ENCODE measurements at regions not wholly inside any gene's neighbourhood (a gene's known extent, or its start where the extent isn't known, plus 50 kb on each side); places are given as distances from the start of the nearest gene placed in this dataset.

DNA sequence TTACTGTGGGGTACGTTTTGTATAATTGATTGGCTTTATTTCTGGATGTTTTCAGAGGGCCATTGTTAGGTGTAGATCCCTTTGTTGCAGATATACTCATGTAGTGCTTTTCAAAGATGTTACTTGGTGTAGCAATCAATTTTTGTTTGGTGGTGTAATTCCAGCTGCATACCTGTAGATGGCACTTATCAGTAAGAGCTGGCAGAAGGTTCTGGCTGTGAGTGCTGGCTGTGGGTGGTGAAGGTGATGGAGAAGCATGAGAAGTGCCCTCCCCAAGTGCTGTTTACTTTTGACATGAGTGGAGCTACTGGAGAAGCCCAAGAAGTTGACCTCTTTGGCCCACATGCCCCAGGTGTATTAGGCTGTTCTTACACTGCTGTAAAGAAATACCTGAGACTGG is 1074.9 kb downstream of the FAM181B start:
- TF ChIP-seq, protein P1, sequence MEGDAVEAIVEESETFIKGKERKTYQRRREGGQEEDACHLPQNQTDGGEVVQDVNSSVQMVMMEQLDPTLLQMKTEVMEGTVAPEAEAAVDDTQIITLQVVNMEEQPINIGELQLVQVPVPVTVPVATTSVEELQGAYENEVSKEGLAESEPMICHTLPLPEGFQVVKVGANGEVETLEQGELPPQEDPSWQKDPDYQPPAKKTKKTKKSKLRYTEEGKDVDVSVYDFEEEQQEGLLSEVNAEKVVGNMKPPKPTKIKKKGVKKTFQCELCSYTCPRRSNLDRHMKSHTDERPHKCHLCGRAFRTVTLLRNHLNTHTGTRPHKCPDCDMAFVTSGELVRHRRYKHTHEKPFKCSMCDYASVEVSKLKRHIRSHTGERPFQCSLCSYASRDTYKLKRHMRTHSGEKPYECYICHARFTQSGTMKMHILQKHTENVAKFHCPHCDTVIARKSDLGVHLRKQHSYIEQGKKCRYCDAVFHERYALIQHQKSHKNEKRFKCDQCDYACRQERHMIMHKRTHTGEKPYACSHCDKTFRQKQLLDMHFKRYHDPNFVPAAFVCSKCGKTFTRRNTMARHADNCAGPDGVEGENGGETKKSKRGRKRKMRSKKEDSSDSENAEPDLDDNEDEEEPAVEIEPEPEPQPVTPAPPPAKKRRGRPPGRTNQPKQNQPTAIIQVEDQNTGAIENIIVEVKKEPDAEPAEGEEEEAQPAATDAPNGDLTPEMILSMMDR (IDR thresholded peaks at IDR 0.05; ENCODE audit: extremely low read depth in 1 of 2, insufficient read depth in 1 of 2, low read depth in 1 of 2, low read length in 2 of 2), result peak in 1 of 2 donors; percentile 5
- TF ChIP-seq POLR2A (IDR thresholded peaks at IDR 0.05; ENCODE audit: low read depth, low read length), result no peak
- no peak for TF ChIP-seq EZH2 (IDR thresholded peaks at IDR 0.05; ENCODE audit: borderline replicate concordance, low read depth, low read length, severe bottlenecking)
